ENCODE measurements at regions not wholly inside any gene's neighbourhood (a gene's known extent, or its start where the extent isn't known, plus 50 kb on each side); places are given as distances from the start of the nearest gene placed in this dataset.

DNA sequence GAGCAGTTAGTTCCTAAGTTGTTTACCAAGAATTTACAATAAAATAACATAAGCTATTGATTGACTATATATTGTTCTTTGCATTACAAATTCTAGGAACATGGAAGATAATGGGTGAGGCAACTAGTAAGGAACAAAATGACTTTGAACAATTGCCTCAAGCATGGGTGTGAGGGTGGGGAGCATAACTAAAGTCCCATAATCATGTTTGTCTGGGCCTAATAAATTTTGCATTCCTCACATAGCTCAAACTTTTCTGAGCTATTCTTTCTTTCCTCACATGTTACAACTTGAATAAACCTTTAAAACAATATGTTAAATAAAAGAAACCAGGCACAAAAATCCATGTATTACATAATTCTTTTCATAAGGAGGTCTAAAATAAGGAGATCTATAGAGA is 1066.1 kb downstream of the NR2F1-AS1 start:
- DNase-seq (no peak), ATAC-seq (ENCODE audit: low FRiP score) (no peak)
- intact Hi-C loops (cut with DNase I), result no loop called here

DNA sequence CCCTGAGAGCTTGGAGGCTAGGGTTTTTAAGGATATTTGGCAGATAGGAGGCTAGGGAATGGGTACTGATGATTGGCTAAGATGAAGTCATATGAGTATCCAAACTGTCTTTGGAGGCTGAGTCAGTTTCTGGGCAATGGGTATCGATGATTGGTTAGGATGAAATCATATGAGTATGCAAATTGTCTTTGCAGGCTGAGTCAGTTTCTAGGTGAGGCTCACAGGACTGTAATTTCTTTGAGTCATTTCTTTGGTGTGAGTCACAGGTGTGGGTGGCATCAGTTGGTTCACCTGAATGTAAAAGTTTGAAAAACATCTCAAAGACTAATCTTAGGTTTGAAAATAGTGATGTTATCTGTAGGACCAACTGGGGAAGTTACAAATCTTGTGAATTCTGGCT is 1068.0 kb downstream of the NR2F1-AS1 start:
- Histone ChIP-seq H3K4me1 (ENCODE audit: control insufficient read depth in 1 of 2, insufficient read depth in 2 of 2, low read length in 2 of 2) (no peaks in the 10 kb centered on the region), H3K4me3 (ENCODE audit: low read length in 2 of 2) (no peak overlapping the region), H3K27me3 (ENCODE audit: control insufficient read depth in 1 of 2, insufficient read depth in 2 of 2, low read length in 1 of 2) (no peaks in the 10 kb centered on the region), H3K36me3 (ENCODE audit: control insufficient read depth in 1 of 2, insufficient read depth in 2 of 2, low read length in 1 of 2) (no peaks in the 10 kb centered on the region), H3K9me3 (ENCODE audit: control insufficient read depth, low read length) (peaks cover 19% of the 10 kb centered on the region), H3K27ac (ENCODE audit: low read depth in 1 of 2, low read length in 2 of 2) (no peak overlapping the region)
- 89 to 90% methylated on average over 1 of the region's 1 CpG for WGBS, 2 donors
- DNase-seq (no peak), ATAC-seq (ENCODE audit: low FRiP score) (no peak)
- intact Hi-C loops (cut with DNase I), result no loop called here

More for the DNA sequence above, 1066.1 kb downstream of the NR2F1-AS1 start:
- Histone ChIP-seq H3K27ac (ENCODE audit: low read depth in 1 of 2, low read length in 2 of 2) (no peak overlapping the region), H3K4me3 (ENCODE audit: low read length in 2 of 2) (no peak overlapping the region), H3K27me3 (ENCODE audit: control insufficient read depth in 1 of 2, insufficient read depth in 2 of 2, low read length in 1 of 2) (no peaks in the 10 kb centered on the region), H3K4me1 (ENCODE audit: control insufficient read depth in 1 of 2, insufficient read depth in 2 of 2, low read length in 2 of 2) (peaks cover 0 to 2% of the 10 kb centered on the region in 2 donors), H3K36me3 (ENCODE audit: control insufficient read depth in 1 of 2, insufficient read depth in 2 of 2, low read length in 1 of 2) (no peaks in the 10 kb centered on the region), H3K9me3 (ENCODE audit: control insufficient read depth, low read length) (peaks cover 9% of the 10 kb centered on the region)

DNA sequence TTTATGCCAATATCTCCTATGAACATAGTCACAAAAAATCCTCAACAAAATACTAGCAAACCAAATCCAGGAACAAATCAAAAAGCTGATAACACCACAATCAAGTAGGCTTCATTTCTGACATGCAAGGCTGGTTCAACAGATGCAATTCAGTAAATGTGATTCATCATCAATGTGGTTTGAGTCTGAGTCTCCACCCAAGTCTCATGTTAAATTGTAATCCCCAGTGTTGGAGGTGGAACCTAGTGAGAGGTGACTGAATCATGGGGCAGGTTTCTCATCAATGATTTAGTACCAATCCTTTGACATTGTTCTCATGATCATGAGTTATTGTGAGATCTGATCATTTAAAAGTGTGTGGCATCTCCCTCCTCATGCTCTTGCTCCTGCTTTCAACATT is 1072.7 kb downstream of the NR2F1-AS1 start:
- DNase-seq, result no peak
- Histone ChIP-seq H3K36me3 (ENCODE audit: control insufficient read depth in 1 of 2, insufficient read depth in 2 of 2, low read length in 1 of 2) (no peaks in the 10 kb centered on the region), H3K27ac (ENCODE audit: low read depth in 1 of 2, low read length in 2 of 2) (no peak overlapping the region), H3K4me1 (ENCODE audit: control insufficient read depth in 1 of 2, insufficient read depth in 2 of 2, low read length in 2 of 2) (no peaks in the 10 kb centered on the region), H3K27me3 (ENCODE audit: control insufficient read depth in 1 of 2, insufficient read depth in 2 of 2, low read length in 1 of 2) (no peaks in the 10 kb centered on the region), H3K9me3 (ENCODE audit: control insufficient read depth, low read length) (peaks cover 17% of the 10 kb centered on the region), H3K4me3 (ENCODE audit: low read length in 2 of 2) (no peak overlapping the region)
- no peak for ATAC-seq (ENCODE audit: low FRiP score)
- intact Hi-C loops (cut with DNase I), result no loop called here

DNA sequence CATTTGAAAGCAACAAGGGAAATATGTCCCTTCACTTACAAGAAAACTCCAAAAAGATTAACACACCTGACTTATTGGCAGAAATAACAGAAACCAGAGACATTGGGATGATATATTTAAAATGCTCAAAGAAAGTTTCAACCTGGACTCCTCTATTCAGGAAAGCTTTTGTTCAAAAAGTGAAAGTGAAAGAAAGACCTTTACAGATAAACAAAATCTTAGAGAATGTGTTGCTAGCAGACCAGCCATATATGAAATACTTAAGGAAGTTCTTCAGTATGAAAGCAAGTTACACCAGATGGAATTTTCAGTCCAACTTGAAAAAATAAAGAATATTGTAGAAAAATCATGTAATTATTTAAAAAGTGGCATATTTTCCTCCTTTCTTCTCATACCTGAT is 1075.1 kb downstream of the NR2F1-AS1 start:
- ATAC-seq (ENCODE audit: low FRiP score) (no peak), DNase-seq (no peak)
- Histone ChIP-seq H3K4me1 (ENCODE audit: control insufficient read depth in 1 of 2, insufficient read depth in 2 of 2, low read length in 2 of 2) (no peaks in the 10 kb centered on the region), H3K27ac (ENCODE audit: low read depth in 1 of 2, low read length in 2 of 2) (no peak overlapping the region), H3K27me3 (ENCODE audit: control insufficient read depth in 1 of 2, insufficient read depth in 2 of 2, low read length in 1 of 2) (no peaks in the 10 kb centered on the region), H3K36me3 (ENCODE audit: control insufficient read depth in 1 of 2, insufficient read depth in 2 of 2, low read length in 1 of 2) (no peaks in the 10 kb centered on the region), H3K4me3 (ENCODE audit: low read length in 2 of 2) (no peak overlapping the region), H3K9me3 (ENCODE audit: control insufficient read depth, low read length) (peaks cover 13% of the 10 kb centered on the region)
- intact Hi-C loops (cut with DNase I), result no loop called here

DNA sequence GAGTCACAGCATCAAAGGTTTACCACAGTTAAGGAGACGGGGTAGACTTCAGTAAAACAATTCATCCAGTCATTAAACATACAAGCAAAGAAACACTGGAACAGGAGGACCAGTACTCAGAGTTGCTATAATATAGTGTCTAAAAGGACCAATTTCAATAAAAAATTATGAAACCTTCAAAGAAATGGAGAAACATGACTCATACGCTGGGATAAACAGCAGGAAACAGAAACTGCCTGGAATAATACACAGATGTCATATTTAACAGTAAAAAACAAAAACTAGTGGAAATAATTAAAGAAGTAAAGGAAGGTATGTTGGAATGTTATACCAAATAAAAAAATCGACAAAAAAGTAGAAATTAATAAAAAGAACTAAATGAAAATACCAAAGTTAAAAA is 1075.9 kb downstream of the NR2F1-AS1 start:
- WGBS, 2 donors, result 85% methylated on average over 3 of the region's 3 CpGs
- Histone ChIP-seq H3K4me1 (ENCODE audit: control insufficient read depth in 1 of 2, insufficient read depth in 2 of 2, low read length in 2 of 2) (no peaks in the 10 kb centered on the region), H3K27me3 (ENCODE audit: control insufficient read depth in 1 of 2, insufficient read depth in 2 of 2, low read length in 1 of 2) (no peaks in the 10 kb centered on the region), H3K27ac (ENCODE audit: low read depth in 1 of 2, low read length in 2 of 2) (no peak overlapping the region), H3K36me3 (ENCODE audit: control insufficient read depth in 1 of 2, insufficient read depth in 2 of 2, low read length in 1 of 2) (no peaks in the 10 kb centered on the region), H3K9me3 (ENCODE audit: control insufficient read depth, low read length) (peaks cover 13% of the 10 kb centered on the region), H3K4me3 (ENCODE audit: low read length in 2 of 2) (no peak overlapping the region)
- intact Hi-C loops (cut with DNase I), result no loop called here
- DNase-seq (no peak), ATAC-seq (ENCODE audit: low FRiP score) (no peak)

DNA sequence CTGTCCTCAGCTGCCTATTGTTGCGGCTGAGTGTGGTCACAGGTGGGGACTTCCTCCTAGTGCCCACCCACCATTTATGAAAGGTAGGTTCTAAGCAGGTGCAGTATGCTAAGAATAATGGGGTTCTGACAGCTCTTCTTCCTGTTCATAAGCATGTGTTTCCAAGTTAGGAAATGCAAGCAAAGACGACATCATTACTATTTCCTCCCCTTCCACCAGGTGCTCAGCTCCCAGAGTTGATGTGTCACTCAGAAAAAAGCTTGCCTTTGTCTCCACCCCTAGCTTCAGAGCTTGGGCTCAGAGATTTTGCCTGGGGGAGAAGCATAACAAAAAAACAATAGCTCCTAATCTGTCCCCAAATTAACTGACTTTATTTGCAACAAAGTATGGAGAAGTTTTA is 1076.7 kb downstream of the NR2F1-AS1 start:
- Histone ChIP-seq H3K27ac (ENCODE audit: low read depth in 1 of 2, low read length in 2 of 2) (no peak overlapping the region), H3K9me3 (ENCODE audit: control insufficient read depth, low read length) (peaks cover 6% of the 10 kb centered on the region), H3K27me3 (ENCODE audit: control insufficient read depth in 1 of 2, insufficient read depth in 2 of 2, low read length in 1 of 2) (no peaks in the 10 kb centered on the region), H3K4me1 (ENCODE audit: control insufficient read depth in 1 of 2, insufficient read depth in 2 of 2, low read length in 2 of 2) (no peaks in the 10 kb centered on the region), H3K4me3 (ENCODE audit: low read length in 2 of 2) (no peak overlapping the region), H3K36me3 (ENCODE audit: control insufficient read depth in 1 of 2, insufficient read depth in 2 of 2, low read length in 1 of 2) (no peaks in the 10 kb centered on the region)
- 74 to 83% methylated on average over 2 of the region's 2 CpGs for WGBS, 2 donors
- intact Hi-C loops (cut with DNase I), result no loop called here
- DNase-seq (no peak), ATAC-seq (ENCODE audit: low FRiP score) (no peak)

DNA sequence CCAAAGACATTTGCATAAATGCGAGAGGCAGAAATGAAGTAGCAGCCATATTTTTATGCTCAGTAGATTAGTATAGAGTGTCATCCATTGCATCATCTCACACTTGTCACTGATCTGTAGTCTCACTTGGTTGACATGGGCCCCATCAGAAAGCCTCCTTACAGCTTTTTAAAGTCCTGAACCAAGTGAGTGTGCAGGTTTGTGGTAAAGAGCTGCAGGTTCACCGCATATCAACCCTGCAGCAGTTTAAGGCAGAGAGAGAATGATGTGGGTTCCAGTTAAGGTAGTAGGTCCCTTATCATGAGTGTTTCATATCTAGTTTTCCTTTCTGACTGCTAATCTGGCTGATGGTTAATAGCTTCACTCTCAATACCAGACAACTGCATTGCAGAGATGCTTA is 1080.3 kb downstream of the NR2F1-AS1 start:
- intact Hi-C loops (cut with DNase I), result no loop called here
- no peaks in the 10 kb centered on the region for H3K9me3 ChIP-seq (ENCODE audit: control insufficient read depth, low read length)
- no peaks in the 10 kb centered on the region for H3K27me3 ChIP-seq (ENCODE audit: control insufficient read depth in 1 of 2, insufficient read depth in 2 of 2, low read length in 1 of 2)
- no peaks in the 10 kb centered on the region for H3K36me3 ChIP-seq (ENCODE audit: control insufficient read depth in 1 of 2, insufficient read depth in 2 of 2, low read length in 1 of 2)
- no peak overlapping the region for H3K4me3 ChIP-seq (ENCODE audit: low read length in 2 of 2)
- ATAC-seq (ENCODE audit: low FRiP score) (no peak), DNase-seq (no peak)
- H3K4me1 ChIP-seq (ENCODE audit: control insufficient read depth in 1 of 2, insufficient read depth in 2 of 2, low read length in 2 of 2), result no peaks in the 10 kb centered on the region
- 98% methylated on average over 2 of the region's 2 CpGs for whole genome bisulfite sequencing, 2 donors
- H3K27ac ChIP-seq (ENCODE audit: low read depth in 1 of 2, low read length in 2 of 2), result no peak overlapping the region

DNA sequence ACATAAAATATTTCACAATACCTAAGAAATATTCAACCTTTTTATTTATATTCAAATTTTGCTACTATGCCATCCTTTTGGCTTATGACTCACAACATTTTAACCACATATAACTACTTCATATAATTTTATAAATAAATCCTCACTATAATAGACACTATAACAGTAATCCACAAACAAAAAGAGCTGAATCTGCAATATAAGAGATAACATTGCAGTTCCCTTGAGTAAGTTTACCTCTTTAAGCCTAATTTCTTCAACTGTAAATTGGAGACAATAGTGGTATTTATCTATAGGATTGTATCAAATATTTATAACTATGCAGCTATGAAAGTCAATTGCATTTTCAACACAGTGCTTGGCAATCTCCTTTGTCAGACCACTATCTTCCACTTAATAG is 1084.5 kb downstream of the NR2F1-AS1 start:
- Histone ChIP-seq H3K27me3 (ENCODE audit: control insufficient read depth in 1 of 2, insufficient read depth in 2 of 2, low read length in 1 of 2) (no peaks in the 10 kb centered on the region), H3K4me3 (ENCODE audit: low read length in 2 of 2) (no peak overlapping the region), H3K36me3 (ENCODE audit: control insufficient read depth in 1 of 2, insufficient read depth in 2 of 2, low read length in 1 of 2) (no peaks in the 10 kb centered on the region), H3K27ac (ENCODE audit: low read depth in 1 of 2, low read length in 2 of 2) (no peak overlapping the region), H3K4me1 (ENCODE audit: control insufficient read depth in 1 of 2, insufficient read depth in 2 of 2, low read length in 2 of 2) (no peaks in the 10 kb centered on the region), H3K9me3 (ENCODE audit: control insufficient read depth, low read length) (no peaks in the 10 kb centered on the region)
- DNase-seq (no peak), ATAC-seq (ENCODE audit: low FRiP score) (no peak)
- intact Hi-C loops (cut with DNase I), result no loop called here

DNA sequence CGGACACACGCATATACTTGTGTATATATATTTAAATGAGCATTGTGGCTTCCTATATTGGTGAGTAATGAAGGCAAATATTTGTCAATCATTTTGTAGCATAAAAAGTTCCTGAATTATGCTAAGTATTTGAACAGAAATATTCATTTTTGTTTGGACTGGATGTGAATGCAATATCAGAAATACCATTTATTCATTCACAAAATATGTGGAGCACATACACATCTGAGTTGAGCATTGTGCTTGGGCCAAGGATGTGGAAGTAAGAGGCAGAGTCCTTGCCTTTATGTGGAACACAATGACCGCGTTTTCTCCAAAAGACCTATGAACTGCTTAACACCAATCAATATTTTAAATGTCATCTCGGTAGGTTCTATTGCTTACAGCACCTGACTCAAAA is 1086.5 kb downstream of the NR2F1-AS1 start:
- H3K4me3 ChIP-seq (ENCODE audit: low read length in 2 of 2), result no peak overlapping the region
- 83 to 89% methylated on average over 5 of the region's 5 CpGs for WGBS, 2 donors
- no peaks in the 10 kb centered on the region for H3K27me3 ChIP-seq (ENCODE audit: control insufficient read depth in 1 of 2, insufficient read depth in 2 of 2, low read length in 1 of 2)
- H3K4me1 ChIP-seq (ENCODE audit: control insufficient read depth in 1 of 2, insufficient read depth in 2 of 2, low read length in 2 of 2), result no peaks in the 10 kb centered on the region
- intact Hi-C loops (cut with DNase I), result no loop called here
- H3K27ac ChIP-seq (ENCODE audit: low read depth in 1 of 2, low read length in 2 of 2), result no peak overlapping the region
- ATAC-seq (ENCODE audit: low FRiP score) (no peak), DNase-seq (no peak)
- H3K36me3 ChIP-seq (ENCODE audit: control insufficient read depth in 1 of 2, insufficient read depth in 2 of 2, low read length in 1 of 2), result no peaks in the 10 kb centered on the region
- H3K9me3 ChIP-seq (ENCODE audit: control insufficient read depth, low read length), result no peaks in the 10 kb centered on the region

DNA sequence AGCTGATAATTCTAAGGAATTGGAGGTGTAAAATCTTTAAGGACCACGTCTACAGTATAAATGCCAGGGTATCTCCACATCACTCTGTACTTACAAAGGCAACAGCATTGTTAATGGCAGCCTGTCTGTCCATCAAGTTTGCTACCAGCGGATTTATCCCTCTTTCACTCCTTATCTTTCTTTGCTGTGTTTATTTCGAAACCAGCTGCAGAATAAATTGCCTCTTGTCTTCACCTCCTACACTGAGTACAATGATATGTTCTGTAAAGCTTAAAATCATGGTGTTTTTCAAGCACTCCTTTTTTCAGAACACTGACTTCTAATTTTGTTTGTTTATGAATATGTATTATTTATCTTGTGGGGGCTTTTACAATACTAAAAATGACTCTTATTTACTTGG is 1088.1 kb downstream of the NR2F1-AS1 start:
- intact Hi-C loops (cut with DNase I), result no loop called here
- 20 to 23% methylated on average over 3 of the region's 3 CpGs for WGBS, 2 donors

More for the DNA sequence above, 1088.1 kb downstream of the NR2F1-AS1 start:
- ATAC-seq (ENCODE audit: low FRiP score), result no peak
- no peaks in the 10 kb centered on the region for H3K4me1 ChIP-seq (ENCODE audit: control insufficient read depth in 1 of 2, insufficient read depth in 2 of 2, low read length in 2 of 2)
- H3K36me3 ChIP-seq (ENCODE audit: control insufficient read depth in 1 of 2, insufficient read depth in 2 of 2, low read length in 1 of 2), result no peaks in the 10 kb centered on the region
- H3K9me3 ChIP-seq (ENCODE audit: control insufficient read depth, low read length), result no peaks in the 10 kb centered on the region
- no peak overlapping the region for H3K4me3 ChIP-seq (ENCODE audit: low read length in 2 of 2)
- H3K27ac ChIP-seq (ENCODE audit: low read depth in 1 of 2, low read length in 2 of 2), result no peak overlapping the region
- no peak for DNase-seq
- H3K27me3 ChIP-seq (ENCODE audit: control insufficient read depth in 1 of 2, insufficient read depth in 2 of 2, low read length in 1 of 2), result no peaks in the 10 kb centered on the region
